ENCODE measurements at regions not wholly inside any gene's neighbourhood (a gene's known extent, or its start where the extent isn't known, plus 50 kb on each side); places are given as distances from the start of the nearest gene placed in this dataset.

DNA sequence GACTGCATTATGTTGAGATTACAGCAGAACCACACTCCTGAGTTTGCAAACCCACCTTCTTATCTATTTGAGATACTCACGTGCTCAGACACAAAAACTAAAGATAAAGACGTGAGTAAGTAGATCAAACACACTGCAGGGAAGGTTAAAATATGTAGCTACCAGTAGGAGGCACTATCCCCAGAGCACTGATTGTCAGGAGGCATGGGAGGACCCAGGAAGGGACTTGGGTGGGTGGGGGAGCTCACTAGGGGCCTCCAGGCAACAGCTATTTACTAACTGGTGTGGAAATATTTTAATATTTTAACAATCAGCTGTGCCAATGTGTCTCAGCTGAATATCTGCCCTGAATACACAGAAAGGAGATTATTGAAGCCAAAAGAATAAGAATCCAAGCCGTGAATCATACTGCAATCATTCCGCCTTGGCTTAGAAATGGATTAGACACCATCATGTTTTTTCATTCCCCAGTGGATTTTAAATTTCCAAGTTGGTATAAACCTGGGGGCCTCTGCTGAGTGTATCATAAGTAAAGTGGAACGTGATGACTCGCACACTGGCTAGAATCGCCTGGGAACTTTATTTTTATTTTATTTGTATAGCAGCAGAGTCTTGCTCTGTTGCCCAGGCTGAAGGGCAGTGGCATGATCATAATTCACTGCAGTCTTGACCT, 73.2 kb upstream of the CACNA1A start:
- Histone ChIP-seq H3K4me2 (ENCODE audit: insufficient read depth, low read length) (no peak overlapping the region), H3K9ac (ENCODE audit: low read depth, low read length) (no peak overlapping the region), H3K27ac (ENCODE audit: low read length) (no peak overlapping the region), H3K9me3 (ENCODE audit: insufficient read depth, low read length, severe bottlenecking) (peaks cover 5% of the 10 kb centered on the region), H3K4me3 (ENCODE audit: low read depth in 1 of 2, low read length in 2 of 2) (no peak overlapping the region), H3K36me3 (ENCODE audit: insufficient read depth, low read length) (no peaks in the 10 kb centered on the region), H3K79me2 (ENCODE audit: insufficient read depth, low read length) (no peaks in the 10 kb centered on the region), H3K4me1 (ENCODE audit: insufficient read depth, low read length) (no peaks in the 10 kb centered on the region), H4K20me1 (ENCODE audit: insufficient read depth, low read length) (no peaks in the 10 kb centered on the region), H3K27me3 (ENCODE audit: insufficient read depth, low read length, poor library complexity) (no peaks in the 10 kb centered on the region), H2AFZ (ENCODE audit: low read depth, low read length) (no peak overlapping the region)
- no peak for TF ChIP-seq EZH2 (IDR thresholded peaks at IDR 0.05; ENCODE audit: borderline replicate concordance, low read depth, low read length, severe bottlenecking)
- TF ChIP-seq, protein P1, sequence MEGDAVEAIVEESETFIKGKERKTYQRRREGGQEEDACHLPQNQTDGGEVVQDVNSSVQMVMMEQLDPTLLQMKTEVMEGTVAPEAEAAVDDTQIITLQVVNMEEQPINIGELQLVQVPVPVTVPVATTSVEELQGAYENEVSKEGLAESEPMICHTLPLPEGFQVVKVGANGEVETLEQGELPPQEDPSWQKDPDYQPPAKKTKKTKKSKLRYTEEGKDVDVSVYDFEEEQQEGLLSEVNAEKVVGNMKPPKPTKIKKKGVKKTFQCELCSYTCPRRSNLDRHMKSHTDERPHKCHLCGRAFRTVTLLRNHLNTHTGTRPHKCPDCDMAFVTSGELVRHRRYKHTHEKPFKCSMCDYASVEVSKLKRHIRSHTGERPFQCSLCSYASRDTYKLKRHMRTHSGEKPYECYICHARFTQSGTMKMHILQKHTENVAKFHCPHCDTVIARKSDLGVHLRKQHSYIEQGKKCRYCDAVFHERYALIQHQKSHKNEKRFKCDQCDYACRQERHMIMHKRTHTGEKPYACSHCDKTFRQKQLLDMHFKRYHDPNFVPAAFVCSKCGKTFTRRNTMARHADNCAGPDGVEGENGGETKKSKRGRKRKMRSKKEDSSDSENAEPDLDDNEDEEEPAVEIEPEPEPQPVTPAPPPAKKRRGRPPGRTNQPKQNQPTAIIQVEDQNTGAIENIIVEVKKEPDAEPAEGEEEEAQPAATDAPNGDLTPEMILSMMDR (IDR thresholded peaks at IDR 0.05; ENCODE audit: borderline replicate concordance, extremely low read depth, low read length, poor library complexity, severe bottlenecking), result peak; percentile 26
- DNase-seq (no peak), ATAC-seq (ENCODE audit: insufficient read depth, low read depth) (no peak)

DNA sequence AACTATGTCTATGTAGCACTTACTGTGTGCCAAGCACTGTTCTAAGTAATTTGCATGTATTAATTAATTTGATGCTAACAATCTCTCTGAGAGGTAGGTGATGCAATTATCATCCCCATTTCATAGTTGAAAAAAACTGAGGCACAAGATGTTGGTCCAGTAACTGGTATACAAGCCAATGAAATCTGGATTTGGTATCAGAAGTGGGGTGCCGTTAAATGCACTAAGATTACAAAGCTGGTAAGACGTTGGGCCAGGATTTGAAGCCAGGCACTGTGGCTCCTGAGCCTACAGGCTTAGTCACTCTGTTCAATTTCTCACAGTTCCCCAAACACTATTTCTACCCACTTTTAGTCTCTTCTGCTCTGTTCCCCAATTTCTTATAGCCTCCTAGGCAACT, 70.4 kb upstream of the CACNA1A start:
- TF ChIP-seq EZH2 (IDR thresholded peaks at IDR 0.05; ENCODE audit: borderline replicate concordance, low read depth, low read length, severe bottlenecking), result no peak
- TF ChIP-seq, protein P1 (IDR thresholded peaks at IDR 0.05; ENCODE audit: borderline replicate concordance, extremely low read depth, low read length, poor library complexity, severe bottlenecking), result no peak
- H3K27ac ChIP-seq (ENCODE audit: low read length), result no peak overlapping the region
- H3K79me2 ChIP-seq (ENCODE audit: insufficient read depth, low read length), result no peaks in the 10 kb centered on the region
- no peaks in the 10 kb centered on the region for H3K4me1 ChIP-seq (ENCODE audit: insufficient read depth, low read length)
- no peak overlapping the region for H3K4me2 ChIP-seq (ENCODE audit: insufficient read depth, low read length)
- H2AFZ ChIP-seq (ENCODE audit: low read depth, low read length), result no peak overlapping the region
- DNase-seq, result no peak
- H4K20me1 ChIP-seq (ENCODE audit: insufficient read depth, low read length), result no peaks in the 10 kb centered on the region
- H3K27me3 ChIP-seq (ENCODE audit: insufficient read depth, low read length, poor library complexity), result no peaks in the 10 kb centered on the region
- H3K9me3 ChIP-seq (ENCODE audit: insufficient read depth, low read length, severe bottlenecking), result peaks cover 5% of the 10 kb centered on the region
- no peaks in the 10 kb centered on the region for H3K36me3 ChIP-seq (ENCODE audit: insufficient read depth, low read length)
- no peak for ATAC-seq (ENCODE audit: insufficient read depth, low read depth)
- no peak overlapping the region for H3K9ac ChIP-seq (ENCODE audit: low read depth, low read length)
- no peak overlapping the region for H3K4me3 ChIP-seq (ENCODE audit: low read depth in 1 of 2, low read length in 2 of 2)

DNA sequence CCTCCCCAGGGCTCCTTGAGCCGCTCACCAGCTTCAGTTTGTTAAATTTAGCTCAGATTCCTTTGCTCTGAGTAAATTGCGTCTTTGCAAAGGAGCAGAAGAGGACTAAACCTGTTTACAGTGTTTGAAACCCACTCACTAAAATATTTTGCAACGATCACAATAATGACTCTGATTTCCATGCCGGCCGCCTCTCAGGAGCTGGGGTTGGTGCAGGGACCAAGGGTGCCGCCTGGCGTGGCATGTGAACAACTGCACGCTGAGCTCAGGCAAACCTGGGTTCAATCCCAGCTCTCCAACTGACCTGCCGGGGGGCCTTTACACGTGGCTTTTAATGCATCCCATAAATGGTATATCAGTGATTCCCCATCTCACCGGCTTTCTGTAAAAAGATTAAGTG, 68.7 kb upstream of the CACNA1A start:
- Histone ChIP-seq H3K9me3 (ENCODE audit: insufficient read depth, low read length, severe bottlenecking) (peaks cover 5% of the 10 kb centered on the region), H3K4me1 (ENCODE audit: insufficient read depth, low read length) (no peaks in the 10 kb centered on the region), H3K79me2 (ENCODE audit: insufficient read depth, low read length) (no peaks in the 10 kb centered on the region), H3K36me3 (ENCODE audit: insufficient read depth, low read length) (no peaks in the 10 kb centered on the region), H3K4me3 (ENCODE audit: low read depth in 1 of 2, low read length in 2 of 2) (no peak overlapping the region), H3K27ac (ENCODE audit: low read length) (no peak overlapping the region), H2AFZ (ENCODE audit: low read depth, low read length) (no peak overlapping the region), H3K27me3 (ENCODE audit: insufficient read depth, low read length, poor library complexity) (no peaks in the 10 kb centered on the region), H3K9ac (ENCODE audit: low read depth, low read length) (no peak overlapping the region), H4K20me1 (ENCODE audit: insufficient read depth, low read length) (no peaks in the 10 kb centered on the region), H3K4me2 (ENCODE audit: insufficient read depth, low read length) (no peak overlapping the region)
- TF ChIP-seq, protein P1 (IDR thresholded peaks at IDR 0.05; ENCODE audit: borderline replicate concordance, extremely low read depth, low read length, poor library complexity, severe bottlenecking), result no peak
- no peak for ATAC-seq (ENCODE audit: insufficient read depth, low read depth)
- DNase-seq, result no peak
